Heart left ventricle (tissue), 16 donors: ENCODE measurements at regions not wholly inside any gene's neighbourhood (a gene's known extent, or its start where the extent isn't known, plus 50 kb on each side); places are given as distances from the start of the nearest gene placed in this dataset.
A peak's percentile ranks its signal among the peaks of the same experiment; 100 is the strongest.
"Not testable (repeated sequence)": the region's sequence is repeated elsewhere in the genome, so short reads cannot be mapped to it uniquely, and the experiment has no call there.

Experiments used
- ATAC-seq, 4 donors: fragments of 200-7000 bp; cut with Tn5 transposase; one replicate each; pipeline ENCODE4 v1.9.1; 2020 to 2022; ENCODE audit warnings: moderate library complexity in 4 of 4, mild to moderate bottlenecking in 3 of 4, moderate number of reproducible peaks in 1 of 4
- DNase-seq, 5 donors: peaks; one replicate each; pipeline ENCODE4 v3.0.0-alpha.2; 2020
- H3K27ac ChIP-seq, 12 donors: fragments of 200-600 bp; sonication (generic) in 4 of 12; one replicate each; pipeline versions ENCODE4 v1.5.0 to v1.8.0; 2016 to 2022; ENCODE audit warnings: mild to moderate bottlenecking in 2 of 12
- H3K27me3 ChIP-seq, 9 donors: fragments of 200-600 bp; sonication (generic) in 2 of 9; one replicate each; pipeline versions ENCODE4 v1.5.1 to v1.8.0; 2016 to 2022; ENCODE audit warnings: mild to moderate bottlenecking in 3 of 9
- H3K36me3 ChIP-seq, 9 donors: fragments of 200-600 bp; sonication (generic) in 2 of 9; one replicate each; pipeline versions ENCODE4 v1.5.0 to v1.8.0; 2018 to 2022; ENCODE audit warnings: mild to moderate bottlenecking in 2 of 9
- H3K4me1 ChIP-seq, 12 donors: fragments of 200-600 bp; sonication (generic) in 4 of 12; one replicate each; pipeline versions ENCODE4 v1.5.0 to v1.8.0; 2016 to 2022; ENCODE audit warnings: mild to moderate bottlenecking in 3 of 12
- H3K4me3 ChIP-seq, 12 donors: fragments of 200-600 bp; sonication (generic) in 4 of 12; one replicate each; pipeline versions ENCODE4 v1.5.0 to v1.8.0; 2017 to 2022; ENCODE audit warnings: mild to moderate bottlenecking in 9 of 12, moderate library complexity in 4 of 12
- H3K9me3 ChIP-seq, 12 donors: fragments of 200-600 bp; sonication (generic) in 4 of 12; one replicate each; pipeline versions ENCODE4 v1.5.0 to v1.8.0; 2016 to 2022; ENCODE audit warnings: mild to moderate bottlenecking in 1 of 12
- CTCF ChIP-seq, 12 donors: fragments of 200-600 bp; sonication (generic) in 4 of 12; IDR thresholded peaks; one replicate each; pipeline versions ENCODE4 v1.5.0 to v1.8.0; 2018 to 2022; ENCODE audit warnings: antibody characterized with exemption in 12 of 12, mild to moderate bottlenecking in 5 of 12
- POLR2A ChIP-seq, 2 donors: fragments of 450-650 bp; IDR thresholded peaks; one replicate each; pipeline ENCODE4 v1.6.1; 2017; ENCODE audit warnings: antibody characterized with exemption in 2 of 2, mild to moderate bottlenecking in 2 of 2, moderate library complexity in 2 of 2
- WGBS, 4 donors: extraction: QIAGEN DNeasy Blood & Tissue Kit in 2 of 4; methylation state at CpG; one replicate each; pipeline versions ENCODE4 v1.1.5 to v1.1.7; 2013 to 2018; 5-methylcytosine and 5-hydroxymethylcytosine counted together
- intact Hi-C, 10 donors: fragments of 100-400 bp; cut with DNase I; formaldehyde crosslinking; loops; one replicate each; pipeline versions ENCODE4 v1.11.1 to v1.14.2; 2022
- donor health status: ischemic (EF 13 %, LVEDD 7.1; RV severe dilation, severe dysfunction).
- donor health status: healthy with polysubstance abuse.
- donor health status: DM: no; HTN: yes; CAD: no.
- donor health status: DM: no; HTN: no; CAD: no.
- donor health status: ischemic (EF 25% LVEDD 6.9; RV normal size, moderate dysfunction).
- donor health status: ischemic (EF 25% LVEDD 5.7; RV mildly dilated, moderate dysfunction).
- donor health status: healthy.
- donor health status: DM: yes; HTN: yes; CAD: no.
- donor health status: ischemic (EF 35%, LVEDD 5.7; RV mildly dilated, moderate dysfunction).
- donor health status: nonischemic (EF 11% LVEDD 7.7; RV severe dilation, severe dysfunction).
- donor health status: DM: yes; HTN: yes; CAD: no.
- donor health status: PGD.
- donor health status: ischemic (EF 29% LVEDD 5.4; RV normal size, mild dysfunction).
- donor health status: nonischemic (EF 23%, LVEDD 6.1; RV moderate dilation, normal function).

DNA sequence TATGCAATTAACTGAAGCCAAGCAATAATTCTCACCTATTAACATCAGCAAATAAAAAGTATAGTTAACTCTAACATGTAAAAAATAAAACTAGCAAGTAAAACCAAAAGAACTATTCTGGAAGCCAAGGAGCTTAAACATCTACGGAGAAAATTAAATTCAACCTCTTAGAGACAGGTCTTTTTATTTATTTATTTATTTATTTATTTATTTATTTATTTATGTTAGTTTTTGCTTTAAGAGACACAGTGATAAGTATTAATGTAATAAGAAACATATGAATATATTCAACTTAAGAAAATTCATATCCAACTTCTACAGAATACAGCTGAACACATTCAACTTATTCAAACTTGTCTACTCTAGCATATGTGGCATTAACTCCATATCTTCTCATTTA, 472.1 kb upstream of the IZUMO3 start:
- TF ChIP-seq CTCF (IDR thresholded peaks at IDR 0.05): no peak
- no peak for TF ChIP-seq POLR2A (IDR thresholded peaks at IDR 0.05)
- WGBS, 4 donors: 51 to 94% (median 85%) methylated on average over 1 of the region's 1 CpG
- ATAC-seq: no peak

DNA sequence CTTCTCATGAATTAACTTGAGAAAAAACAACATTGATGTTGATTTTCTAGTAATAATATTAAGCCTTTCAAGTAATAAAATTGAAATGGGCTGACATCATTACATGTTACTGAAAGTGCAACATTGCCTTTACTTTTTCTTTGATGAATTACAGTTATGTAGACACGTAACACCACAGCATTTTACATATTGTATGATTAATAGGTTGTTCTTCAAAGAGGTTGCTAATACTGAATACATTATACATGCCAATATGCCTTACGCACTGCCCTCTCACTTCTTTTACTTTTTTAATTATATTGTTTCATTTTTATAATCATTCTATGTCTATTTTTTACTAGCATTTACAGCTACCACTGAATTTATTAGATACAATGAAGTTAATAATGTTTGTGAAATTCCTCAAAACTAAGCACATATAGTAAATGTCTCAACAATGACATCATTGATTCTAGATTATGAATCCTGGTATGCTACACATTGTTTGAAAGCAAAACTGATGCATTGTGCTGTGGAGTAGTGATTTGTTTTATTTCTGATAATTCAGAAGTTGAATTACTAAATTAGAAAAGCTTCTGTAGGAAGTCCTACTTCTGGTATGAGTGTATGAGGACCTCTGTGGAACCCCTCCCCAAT, 464.4 kb upstream of the IZUMO3 start:
- no peak overlapping the region for H3K4me3 ChIP-seq
- no peak overlapping the region for H3K27ac ChIP-seq
- DNase-seq (no peak), ATAC-seq (no peak)
- H3K27me3 ChIP-seq: no peaks in the 10 kb centered on the region
- H3K36me3 ChIP-seq: no peaks in the 10 kb centered on the region
- TF ChIP-seq CTCF (IDR thresholded peaks at IDR 0.05): no peak
- no peak for TF ChIP-seq POLR2A (IDR thresholded peaks at IDR 0.05)
- H3K9me3 ChIP-seq: peaks cover 0 to 5% (median 0%) of the 10 kb centered on the region in 12 donors
- no peaks in the 10 kb centered on the region for H3K4me1 ChIP-seq
- WGBS, 4 donors: 68 to 80% (median 75%) methylated on average over 2 of the region's 2 CpGs
- intact Hi-C loops: no loop called here

More for the DNA sequence above, 472.1 kb upstream of the IZUMO3 start:
- Histone ChIP-seq H3K4me3 (no peak overlapping the region), H3K27me3 (no peaks in the 10 kb centered on the region), H3K4me1 (no peaks in the 10 kb centered on the region), H3K9me3 (peaks cover 0 to 16% (median 8%) of the 10 kb centered on the region in 12 donors), H3K27ac (no peak overlapping the region), H3K36me3 (no peaks in the 10 kb centered on the region)
- intact Hi-C loops: no loop called here
- no peak for DNase-seq

DNA sequence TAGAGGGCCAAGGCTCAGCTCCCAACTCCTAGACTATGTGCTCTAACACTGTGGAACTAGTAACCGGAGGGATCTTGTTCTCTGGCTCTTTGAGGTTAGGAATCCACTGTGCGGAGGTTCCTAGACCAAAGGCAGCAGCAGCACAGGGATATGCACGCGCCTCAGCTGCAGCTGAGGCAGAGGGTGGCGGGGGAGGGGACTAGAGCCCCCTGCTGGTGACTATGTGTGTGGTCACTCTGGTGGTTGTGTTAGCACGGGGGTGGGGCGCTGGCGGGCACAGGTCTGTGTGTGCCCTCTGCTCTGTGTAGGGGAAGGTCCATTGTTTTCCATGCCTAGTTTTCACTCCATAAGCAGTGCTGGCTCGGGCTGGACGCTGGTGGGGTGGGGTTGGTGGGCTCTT, 458.0 kb upstream of the IZUMO3 start:
- TF ChIP-seq POLR2A (IDR thresholded peaks at IDR 0.05) (no peak), CTCF (IDR thresholded peaks at IDR 0.05) (no peak)
- no peaks in the 10 kb centered on the region for H3K36me3 ChIP-seq
- intact Hi-C loops: no loop called here

GRCh38 chr9:24986331-24986730, 440.6 kb upstream of the IZUMO3 start:
- 55 to 64% (median 61%) methylated on average over 3 of the region's 3 CpGs for WGBS, 4 donors
- H3K4me3 ChIP-seq: no peak overlapping the region
- no peaks in the 10 kb centered on the region for H3K27me3 ChIP-seq
- intact Hi-C loops: no loop called here
- no peak overlapping the region for H3K27ac ChIP-seq
- TF ChIP-seq CTCF (IDR thresholded peaks at IDR 0.05) (no peak), POLR2A (IDR thresholded peaks at IDR 0.05) (no peak)
- no peak for DNase-seq
- ATAC-seq: no peak
- peaks cover 0 to 4% (median 0%) of the 10 kb centered on the region in 12 donors for H3K9me3 ChIP-seq
- H3K36me3 ChIP-seq: no peaks in the 10 kb centered on the region
- no peaks in the 10 kb centered on the region for H3K4me1 ChIP-seq

More for the DNA sequence above, 458.0 kb upstream of the IZUMO3 start:
- Histone ChIP-seq H3K4me1 (no peaks in the 10 kb centered on the region), H3K4me3 (no peak overlapping the region), H3K27me3 (no peaks in the 10 kb centered on the region), H3K27ac (no peak overlapping the region), H3K9me3 (peaks cover 0 to 13% (median 0%) of the 10 kb centered on the region in 12 donors)
- ATAC-seq (no peak), DNase-seq (peak in 1 of 5 donors; percentile 39)
- WGBS, 4 donors: 38 to 67% (median 51%) methylated on average over 7 to 10 of the region's 10 CpGs

DNA sequence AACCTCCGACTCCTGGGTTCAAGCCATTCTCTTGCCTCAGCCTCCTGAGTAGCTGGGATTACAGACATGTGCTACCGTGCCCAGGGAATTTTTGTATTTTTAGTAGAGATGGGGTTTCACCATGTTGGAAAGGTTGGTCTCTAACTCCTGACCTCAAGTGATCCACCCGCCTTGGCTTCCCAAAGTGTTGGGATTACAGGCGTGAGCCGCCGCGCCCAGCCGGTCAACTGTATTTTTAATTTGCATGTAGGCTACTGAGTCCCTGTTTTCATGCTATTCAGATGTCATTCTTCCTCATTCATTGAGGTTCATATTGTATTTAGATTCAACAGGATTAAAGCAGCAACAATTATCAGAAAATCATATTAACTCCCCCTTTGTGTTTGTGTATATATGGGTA, 425.1 kb upstream of the IZUMO3 start:
- H3K4me3 ChIP-seq, DNase-seq, H3K36me3 ChIP-seq, intact Hi-C loops, H3K27ac ChIP-seq, H3K27me3 ChIP-seq, ATAC-seq, H3K4me1 ChIP-seq: not testable (repeated sequence)
- H3K9me3 ChIP-seq: peaks cover 0 to 17% (median 0%) of the 10 kb centered on the region in 12 donors
- WGBS, 4 donors: 88 to 98% (median 94%) methylated on average over 8 of the region's 8 CpGs
